Smooth muscle cell (in vitro differentiated cells): ENCODE measurements at regions not wholly inside any gene's neighbourhood (a gene's known extent, or its start where the extent isn't known, plus 50 kb on each side); places are given as distances from the start of the nearest gene placed in this dataset.

ENCODE experiments used
- DNase-seq: peaks from one replicate; lab custom pipeline; 2025; ENCODE audit not compliant: unreplicated experiment; lab: John Stamatoyannopoulos, UW
- H2AFZ ChIP-seq: fragments of 200-600 bp; sonication (generic); 2 replicates; pipeline ENCODE4 v1.6.0; 2016; ENCODE audit warnings: antibody characterized with exemption, low read depth, mild to moderate bottlenecking
- H3F3A ChIP-seq: fragments of 200-600 bp; sonication (generic); 2 replicates; pipeline ENCODE4 v1.6.0; 2017; ENCODE audit warnings: antibody characterized with exemption, low read depth
- H3K27ac ChIP-seq: fragments of 200-600 bp; sonication (generic); 2 replicates; pipeline ENCODE4 v1.5.1; 2016; ENCODE audit warnings: low read depth, mild to moderate bottlenecking
- H3K27me3 ChIP-seq: fragments of 200-600 bp; sonication (generic); 2 replicates; pipeline ENCODE4 v1.6.1; 2016; ENCODE audit warnings: low read depth, mild to moderate bottlenecking
- H3K36me3 ChIP-seq: fragments of 200-600 bp; sonication (generic); 2 replicates; pipeline ENCODE4 v1.5.1; 2016; ENCODE audit warnings: low read depth
- H3K4me1 ChIP-seq: fragments of 200-600 bp; sonication (generic); 2 replicates; pipeline ENCODE4 v1.5.1; 2016; ENCODE audit warnings: low read depth
- H3K4me2 ChIP-seq: fragments of 200-600 bp; sonication (generic); 2 replicates; pipeline ENCODE4 v1.6.0; 2016; ENCODE audit warnings: mild to moderate bottlenecking
- H3K4me3 ChIP-seq: fragments of 200-600 bp; sonication (generic); 2 replicates; pipeline ENCODE4 v1.5.1; 2016; ENCODE audit warnings: mild to moderate bottlenecking
- H3K79me2 ChIP-seq: fragments of 200-600 bp; sonication (generic); 2 replicates; pipeline ENCODE4 v1.6.0; 2016; ENCODE audit warnings: low read depth, mild to moderate bottlenecking
- H3K9ac ChIP-seq: fragments of 200-600 bp; sonication (generic); 2 replicates; pipeline ENCODE4 v1.6.0; 2016; ENCODE audit warnings: low read depth
- H3K9me3 ChIP-seq: fragments of 200-600 bp; sonication (generic); replicated peaks from 2 replicates; pipeline ENCODE4 v1.5.1; 2016; ENCODE audit warnings: low read depth
- H4K20me1 ChIP-seq: fragments of 200-600 bp; sonication (generic); 2 replicates; pipeline ENCODE4 v1.6.0; 2016; ENCODE audit warnings: low read depth
- CTCF ChIP-seq: fragments of 200-600 bp; sonication (generic); IDR thresholded peaks from 2 replicates; pipeline ENCODE4 v1.5.1; 2017; ENCODE audit warnings: borderline replicate concordance, mild to moderate bottlenecking, antibody characterized with exemption; ENCODE audit not compliant: insufficient read depth, poor library complexity, severe bottlenecking
- WGBS: methylation state at CpG from one replicate; pipeline ENCODE4 v1.1.7; 2016; ENCODE audit warnings: low lambda C conversion rate; 5-methylcytosine and 5-hydroxymethylcytosine counted together

DNA sequence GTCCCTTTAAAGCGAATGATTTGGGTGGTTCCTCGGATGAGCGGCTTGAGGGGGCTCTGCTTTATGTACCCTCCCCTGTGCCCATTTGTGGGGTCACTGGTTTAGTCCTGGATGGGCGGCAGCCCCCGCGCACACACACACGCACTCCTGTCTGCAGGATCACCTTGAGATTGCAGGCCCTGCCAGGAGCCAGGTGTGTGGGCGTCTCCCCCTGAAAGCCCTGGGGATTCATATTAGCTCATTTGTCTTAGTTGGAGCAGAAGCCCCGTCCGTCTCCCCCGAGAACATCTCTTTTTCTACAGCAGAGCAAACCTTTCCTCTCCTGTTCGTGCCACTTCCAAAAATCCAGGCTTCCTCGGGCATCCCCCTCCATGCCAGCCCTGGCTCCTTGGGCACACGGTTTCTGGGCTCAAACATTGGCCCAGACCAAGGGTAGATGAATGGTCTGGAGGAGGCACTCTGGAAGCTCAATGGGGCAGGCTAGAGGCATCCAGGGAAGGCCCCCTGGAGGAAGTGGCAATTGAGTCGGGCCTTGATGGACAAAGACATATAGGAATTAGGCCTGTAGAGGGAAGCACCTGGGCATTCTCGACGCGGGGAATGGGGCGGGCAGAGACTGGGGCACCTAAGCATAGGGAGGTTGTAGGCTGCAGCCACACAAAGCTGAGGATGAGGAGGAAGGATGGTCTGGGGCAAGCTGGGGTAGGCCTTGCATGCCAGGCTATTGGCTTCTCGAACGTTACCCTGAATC lies 218.5 kb upstream of the GSE1 start:
- Histone ChIP-seq H3K79me2 (no peaks in the 10 kb centered on the region), H3K9ac (no peak overlapping the region), H4K20me1 (no peaks in the 10 kb centered on the region), H3K9me3 (no peaks in the 10 kb centered on the region), H3K27me3 (no peaks in the 10 kb centered on the region), H3K4me2 (peak overlapping the region; percentile 76), H2AFZ (no peak overlapping the region), H3K27ac (peak overlapping the region; percentile 27), H3K4me3 (no peak overlapping the region), H3F3A (no peaks in the 10 kb centered on the region), H3K36me3 (no peaks in the 10 kb centered on the region), H3K4me1 (peaks cover 4% of the 10 kb centered on the region)
- DNase-seq = no peak
- 86% methylated on average over 21 of the region's 21 CpGs for whole genome bisulfite sequencing
- TF ChIP-seq CTCF = no peak

DNA sequence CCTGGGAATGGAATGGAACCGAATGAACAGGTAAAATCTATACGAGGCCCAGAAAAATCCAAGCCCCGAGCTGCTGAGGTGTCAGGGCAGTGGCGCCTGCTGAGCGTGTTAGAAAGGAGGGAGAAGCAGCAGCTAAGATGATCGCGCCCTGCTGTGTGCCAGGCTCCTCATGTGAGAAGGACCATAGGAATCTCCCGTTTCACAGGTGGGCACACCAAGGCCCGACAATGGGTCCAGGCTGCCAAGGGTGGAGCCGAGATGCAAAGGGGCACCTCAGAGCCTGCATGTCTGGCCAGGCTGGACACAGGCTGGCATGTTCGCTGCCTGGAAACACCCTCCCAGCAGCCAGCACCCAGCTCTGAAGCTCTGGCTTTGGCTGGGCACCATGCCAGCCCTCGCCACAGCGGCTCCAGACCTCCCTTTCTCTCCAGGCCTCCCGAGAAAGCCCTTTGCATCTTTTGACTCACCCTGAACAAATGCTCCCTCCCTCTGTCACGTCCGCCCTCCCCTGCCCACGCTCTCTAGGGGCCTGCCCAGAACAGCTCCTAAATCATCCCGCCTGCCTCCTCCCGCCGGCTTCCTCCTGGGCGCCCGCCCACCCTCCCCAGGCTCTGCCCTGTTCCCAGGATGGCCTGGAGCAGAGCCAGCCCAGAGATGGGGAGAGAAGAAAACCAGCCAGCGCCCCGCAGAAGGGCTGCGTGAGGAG lies 217.8 kb upstream of the GSE1 start:
- no peaks in the 10 kb centered on the region for H3K79me2 ChIP-seq
- H3K4me1 ChIP-seq = peaks cover 4% of the 10 kb centered on the region

GRCh38 chr16:85395913-85396878 lies 216.9 kb upstream of the GSE1 start:
- Histone ChIP-seq H3K36me3 (no peaks in the 10 kb centered on the region), H3F3A (no peaks in the 10 kb centered on the region), H3K27ac (peak overlapping the region; percentile 59), H3K27me3 (no peaks in the 10 kb centered on the region), H3K79me2 (no peaks in the 10 kb centered on the region), H3K4me2 (peak overlapping the region; percentile 38), H3K4me1 (peaks cover 4% of the 10 kb centered on the region), H3K9ac (no peak overlapping the region), H2AFZ (no peak overlapping the region), H4K20me1 (no peaks in the 10 kb centered on the region), H3K9me3 (no peaks in the 10 kb centered on the region), H3K4me3 (no peak overlapping the region)
- DNase-seq = no peak
- 45% methylated on average over 24 of the region's 24 CpGs for WGBS
- no peak for TF ChIP-seq CTCF

More for the DNA sequence above, 217.8 kb upstream of the GSE1 start:
- Histone ChIP-seq H2AFZ (no peak overlapping the region), H3K9ac (no peak overlapping the region), H3F3A (no peaks in the 10 kb centered on the region), H3K9me3 (no peaks in the 10 kb centered on the region), H4K20me1 (no peaks in the 10 kb centered on the region), H3K36me3 (no peaks in the 10 kb centered on the region), H3K4me3 (no peak overlapping the region), H3K27ac (peak overlapping the region; percentile 59), H3K4me2 (peak overlapping the region; percentile 38), H3K27me3 (no peaks in the 10 kb centered on the region)
- DNase-seq = peak; percentile 83
- TF ChIP-seq CTCF = no peak
- 38% methylated on average over 24 of the region's 25 CpGs for WGBS
